ENCODE measurements at regions not wholly inside any gene's neighbourhood (a gene's known extent, or its start where the extent isn't known, plus 50 kb on each side); places are given as distances from the start of the nearest gene placed in this dataset.

DNA sequence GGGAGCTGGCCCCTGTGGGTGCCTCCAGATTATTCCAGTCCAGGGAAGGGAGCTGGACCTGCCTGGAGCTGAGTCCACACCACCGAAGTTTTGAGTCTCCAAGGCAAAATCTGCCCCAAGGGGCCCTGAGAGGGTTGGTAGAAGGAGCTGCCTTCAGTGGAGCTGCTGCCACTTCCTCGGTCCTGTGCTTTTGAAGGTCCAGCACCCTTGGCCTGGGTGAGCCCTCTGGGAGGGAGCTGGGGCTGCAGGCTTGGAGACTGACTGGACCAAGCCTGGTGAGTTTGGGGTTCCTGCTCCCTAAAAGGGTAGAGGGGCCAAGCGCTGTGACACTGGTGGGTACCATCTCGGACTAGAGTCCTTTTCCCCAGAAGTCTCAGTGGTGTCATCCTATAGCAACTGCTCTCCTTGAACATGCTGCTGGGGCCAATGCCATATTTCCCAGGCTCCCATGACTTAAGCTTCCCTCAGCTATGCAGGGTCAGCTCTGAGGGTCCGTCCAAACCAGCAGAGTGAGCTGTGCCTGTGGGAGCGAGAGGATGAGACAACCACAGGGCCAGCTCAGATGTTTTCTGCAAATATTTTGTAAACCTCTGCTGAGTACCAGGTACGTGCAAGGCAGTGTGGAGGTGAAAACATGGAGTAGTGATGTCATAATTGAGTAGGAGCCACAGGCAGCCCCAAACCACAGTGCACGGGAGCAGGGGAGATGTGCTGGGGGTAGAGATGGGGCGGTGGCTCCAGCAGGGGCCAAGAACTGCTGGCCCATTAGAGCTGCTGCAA lies 96.0 kb downstream of the ABHD5 start:
- TF ChIP-seq, protein P1, sequence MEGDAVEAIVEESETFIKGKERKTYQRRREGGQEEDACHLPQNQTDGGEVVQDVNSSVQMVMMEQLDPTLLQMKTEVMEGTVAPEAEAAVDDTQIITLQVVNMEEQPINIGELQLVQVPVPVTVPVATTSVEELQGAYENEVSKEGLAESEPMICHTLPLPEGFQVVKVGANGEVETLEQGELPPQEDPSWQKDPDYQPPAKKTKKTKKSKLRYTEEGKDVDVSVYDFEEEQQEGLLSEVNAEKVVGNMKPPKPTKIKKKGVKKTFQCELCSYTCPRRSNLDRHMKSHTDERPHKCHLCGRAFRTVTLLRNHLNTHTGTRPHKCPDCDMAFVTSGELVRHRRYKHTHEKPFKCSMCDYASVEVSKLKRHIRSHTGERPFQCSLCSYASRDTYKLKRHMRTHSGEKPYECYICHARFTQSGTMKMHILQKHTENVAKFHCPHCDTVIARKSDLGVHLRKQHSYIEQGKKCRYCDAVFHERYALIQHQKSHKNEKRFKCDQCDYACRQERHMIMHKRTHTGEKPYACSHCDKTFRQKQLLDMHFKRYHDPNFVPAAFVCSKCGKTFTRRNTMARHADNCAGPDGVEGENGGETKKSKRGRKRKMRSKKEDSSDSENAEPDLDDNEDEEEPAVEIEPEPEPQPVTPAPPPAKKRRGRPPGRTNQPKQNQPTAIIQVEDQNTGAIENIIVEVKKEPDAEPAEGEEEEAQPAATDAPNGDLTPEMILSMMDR (IDR thresholded peaks at IDR 0.05) = no peak
- no peaks in the 10 kb centered on the region for H3K36me3 ChIP-seq (ENCODE audit: control insufficient read depth, insufficient read depth, low read length)
- Mint-ChIP-seq H3K27me3 (ENCODE audit: low read depth in 2 of 2) (peaks cover 10 to 22% of the 10 kb centered on the region in 2 donors), H3K9me3 (no peaks in the 10 kb centered on the region), H3K27ac (no peak overlapping the region), H3K4me3 (no peak overlapping the region), H3K36me3 (no peaks in the 10 kb centered on the region), H3K4me1 (no peaks in the 10 kb centered on the region)
- H3K4me1 ChIP-seq (ENCODE audit: control insufficient read depth, insufficient read depth, low read length) = no peaks in the 10 kb centered on the region
- intact Hi-C loops (cut with micrococcal nuclease) = no loop called here
- no peaks in the 10 kb centered on the region for H3K27me3 ChIP-seq (ENCODE audit: control insufficient read depth, insufficient read depth, low read length)
- DNase-seq (no peak), ATAC-seq (no peak)
- 78% methylated on average over 9 of the region's 9 CpGs for WGBS (ENCODE audit: insufficient coverage)
- no peaks in the 10 kb centered on the region for H3K9me3 ChIP-seq (ENCODE audit: control insufficient read depth, insufficient read depth, low read length)
- no peak overlapping the region for H3K27ac ChIP-seq (ENCODE audit: low read length)
- H3K4me3 ChIP-seq (ENCODE audit: low read length) = no peak overlapping the region

DNA sequence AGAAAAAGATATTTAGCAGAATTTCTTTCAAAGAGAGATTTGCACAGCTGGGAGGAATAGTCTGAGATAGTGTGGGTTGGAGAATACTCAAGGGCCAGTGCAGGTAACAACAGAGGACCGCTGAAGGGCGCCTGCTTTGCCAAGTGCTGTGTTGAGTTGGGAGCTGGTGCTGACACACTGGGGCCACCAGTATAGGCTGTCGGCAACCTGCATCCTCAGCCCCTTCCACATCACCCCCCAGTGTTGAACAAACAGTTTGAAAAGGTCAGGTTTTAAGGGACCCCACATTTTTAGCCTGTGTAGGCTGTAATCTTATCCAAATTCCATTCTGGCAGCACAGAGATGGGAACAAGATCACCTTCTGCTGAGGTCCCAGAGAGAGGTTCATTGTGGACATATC lies 96.6 kb downstream of the ABHD5 start:
- no peak overlapping the region for H3K4me3 ChIP-seq (ENCODE audit: low read length)
- TF ChIP-seq, protein P1 (IDR thresholded peaks at IDR 0.05) = no peak
- H3K36me3 ChIP-seq (ENCODE audit: control insufficient read depth, insufficient read depth, low read length) = no peaks in the 10 kb centered on the region
- no peak overlapping the region for H3K27ac ChIP-seq (ENCODE audit: low read length)
- Mint-ChIP-seq H3K9me3 (no peaks in the 10 kb centered on the region), H3K27me3 (ENCODE audit: low read depth in 2 of 2) (peaks cover 10 to 23% of the 10 kb centered on the region in 2 donors), H3K36me3 (no peaks in the 10 kb centered on the region), H3K4me3 (no peak overlapping the region), H3K4me1 (no peaks in the 10 kb centered on the region), H3K27ac (no peak overlapping the region)
- no peaks in the 10 kb centered on the region for H3K27me3 ChIP-seq (ENCODE audit: control insufficient read depth, insufficient read depth, low read length)
- intact Hi-C loops (cut with micrococcal nuclease) = no loop called here
- no peaks in the 10 kb centered on the region for H3K9me3 ChIP-seq (ENCODE audit: control insufficient read depth, insufficient read depth, low read length)
- H3K4me1 ChIP-seq (ENCODE audit: control insufficient read depth, insufficient read depth, low read length) = no peaks in the 10 kb centered on the region
- ATAC-seq (no peak), DNase-seq (no peak)
- 90% methylated on average over 3 of the region's 3 CpGs for WGBS (ENCODE audit: insufficient coverage)

- Histone ChIP-seq H3K36me3 (ENCODE audit: control insufficient read depth, insufficient read depth, low read length) (no peaks in the 10 kb centered on the region), H3K4me3 (ENCODE audit: low read length) (no peak overlapping the region), H3K9me3 (ENCODE audit: control insufficient read depth, insufficient read depth, low read length) (no peaks in the 10 kb centered on the region), H3K27ac (ENCODE audit: low read length) (no peak overlapping the region), H3K27me3 (ENCODE audit: control insufficient read depth, insufficient read depth, low read length) (no peaks in the 10 kb centered on the region), H3K4me1 (ENCODE audit: control insufficient read depth, insufficient read depth, low read length) (no peaks in the 10 kb centered on the region)
- Mint-ChIP-seq H3K36me3 (no peaks in the 10 kb centered on the region), H3K9me3 (no peaks in the 10 kb centered on the region), H3K4me1 (no peaks in the 10 kb centered on the region), H3K27ac (no peak overlapping the region), H3K27me3 (ENCODE audit: low read depth in 2 of 2) (peaks cover 10 to 23% of the 10 kb centered on the region in 2 donors), H3K4me3 (no peak overlapping the region)
- no peak for DNase-seq
- ATAC-seq = no peak
- 97% methylated on average over 1 of the region's 1 CpG for WGBS (ENCODE audit: insufficient coverage)
- TF ChIP-seq, protein P1 (IDR thresholded peaks at IDR 0.05) = no peak
- intact Hi-C loops (cut with micrococcal nuclease) = no loop called here
Measured at GRCh38 chr3:43789028-43789427, 98.3 kb downstream of the ABHD5 start.

DNA sequence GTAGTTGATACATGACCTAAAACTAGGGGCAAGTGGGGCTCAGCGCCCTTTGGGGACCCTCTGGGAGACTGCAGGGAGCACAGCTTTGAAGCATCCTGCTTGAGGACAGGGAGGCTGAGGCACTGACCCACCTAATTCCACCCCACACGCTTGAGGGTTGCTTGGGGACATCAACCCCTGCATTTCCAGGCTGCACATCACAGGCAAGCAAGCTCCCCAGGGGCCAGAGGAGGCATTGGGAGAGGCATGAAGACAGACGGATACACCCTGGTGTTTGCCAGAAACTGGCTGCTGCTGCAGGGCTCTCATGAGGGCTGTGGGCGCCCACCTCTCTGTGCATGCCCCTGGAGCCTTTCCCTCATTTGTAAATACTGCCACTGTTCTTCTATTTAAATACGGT lies 99.3 kb downstream of the ABHD5 start:
- WGBS (ENCODE audit: insufficient coverage) = 77% methylated on average over 5 of the region's 5 CpGs
- no peak overlapping the region for H3K27ac Mint-ChIP-seq
- DNase-seq (no peak), ATAC-seq (no peak)
- no peak overlapping the region for H3K4me3 Mint-ChIP-seq
- H3K4me3 ChIP-seq (ENCODE audit: low read length) = no peak overlapping the region
- no peaks in the 10 kb centered on the region for H3K9me3 Mint-ChIP-seq
- no peak overlapping the region for H3K27ac ChIP-seq (ENCODE audit: low read length)
- H3K4me1 ChIP-seq (ENCODE audit: control insufficient read depth, insufficient read depth, low read length) = no peaks in the 10 kb centered on the region
- H3K9me3 ChIP-seq (ENCODE audit: control insufficient read depth, insufficient read depth, low read length) = no peaks in the 10 kb centered on the region
- H3K4me1 Mint-ChIP-seq = no peaks in the 10 kb centered on the region
- intact Hi-C loops (cut with micrococcal nuclease) = no loop called here
- H3K27me3 ChIP-seq (ENCODE audit: control insufficient read depth, insufficient read depth, low read length) = no peaks in the 10 kb centered on the region
- no peaks in the 10 kb centered on the region for H3K36me3 ChIP-seq (ENCODE audit: control insufficient read depth, insufficient read depth, low read length)
- TF ChIP-seq, protein P1 (IDR thresholded peaks at IDR 0.05) = no peak
- peaks cover 10 to 23% of the 10 kb centered on the region in 2 donors for H3K27me3 Mint-ChIP-seq (ENCODE audit: low read depth in 2 of 2)
- no peaks in the 10 kb centered on the region for H3K36me3 Mint-ChIP-seq
